HG03066 (cell line): ENCODE measurements at regions not wholly inside any gene's neighbourhood (a gene's known extent, or its start where the extent isn't known, plus 50 kb on each side); places are given as distances from the start of the nearest gene placed in this dataset.

Experiments
- ATAC-seq: cut with Tn5 transposase; IDR thresholded peaks from one replicate; pipeline ENCODE4 v1.9.1; 2021; ENCODE audit warnings: low read depth; ENCODE audit not compliant: unreplicated experiment

- no peak for ATAC-seq
Measured at GRCh38 chr6:134534708-134535149, 216.8 kb upstream of the SGK1 start.

DNA sequence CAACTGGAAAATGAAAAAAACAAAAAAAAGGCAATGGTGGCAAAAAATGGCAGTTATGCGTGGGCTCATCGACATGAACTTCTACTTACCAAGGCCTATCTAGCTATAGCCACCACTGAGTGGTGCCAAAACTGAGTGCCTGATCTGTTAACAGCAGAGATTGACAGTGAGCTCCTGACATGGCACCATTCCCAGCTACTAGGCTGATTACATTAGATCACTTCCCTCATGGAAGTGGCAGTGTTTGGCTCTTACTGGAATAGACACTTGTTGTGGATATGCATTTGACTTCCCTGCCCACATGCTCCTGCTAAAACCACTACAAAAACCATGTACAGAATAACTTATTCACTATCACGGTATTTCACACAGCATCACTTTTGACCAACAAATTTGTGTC lies 216.1 kb upstream of the SGK1 start:
- no peak for ATAC-seq

GRCh38 chr6:134532694-134533624 lies 215.0 kb upstream of the SGK1 start:
- no peak for ATAC-seq

GRCh38 chr6:134531611-134532010 lies 213.7 kb upstream of the SGK1 start:
- no peak for ATAC-seq

- no peak for ATAC-seq
Measured at GRCh38 chr6:134531188-134531551, 213.3 kb upstream of the SGK1 start.

DNA sequence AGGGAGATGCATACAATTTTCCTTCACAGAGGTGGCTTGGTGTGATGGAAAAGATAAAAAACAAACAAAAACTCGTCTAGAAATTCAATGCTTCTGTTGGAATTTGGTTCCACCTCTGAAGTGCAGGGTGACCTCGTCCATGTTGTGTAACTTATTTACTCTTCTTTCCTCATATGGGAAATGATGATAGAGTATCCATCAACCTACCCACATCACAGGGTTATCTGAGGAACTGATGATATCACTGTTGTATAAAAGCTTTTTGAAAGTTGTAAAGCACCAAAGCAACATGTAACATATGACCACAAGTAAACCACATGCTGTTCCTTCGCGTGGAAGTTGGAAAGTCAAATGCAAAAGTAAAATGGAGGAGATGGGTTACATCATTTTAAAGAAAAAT lies 212.0 kb upstream of the SGK1 start:
- ATAC-seq = no peak

DNA sequence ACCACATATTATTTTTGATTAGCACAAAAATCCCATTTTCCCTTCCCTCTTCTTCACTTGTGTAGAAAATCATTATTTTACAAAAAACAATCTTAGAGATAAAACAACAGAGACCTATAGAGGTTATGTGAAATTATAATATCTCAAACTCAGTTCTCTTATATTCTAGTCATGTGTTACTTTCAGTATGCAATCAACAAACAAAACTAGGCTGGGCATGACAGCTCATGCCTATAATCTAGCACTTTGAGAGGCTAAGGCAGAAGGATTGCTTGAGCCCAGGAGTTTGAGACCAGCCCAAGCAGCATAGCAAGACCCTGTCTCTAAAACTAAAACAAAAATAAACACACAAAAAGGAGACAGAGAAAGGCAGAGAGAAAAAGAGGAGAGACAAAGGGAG lies 211.4 kb upstream of the SGK1 start:
- ATAC-seq = no peak

DNA sequence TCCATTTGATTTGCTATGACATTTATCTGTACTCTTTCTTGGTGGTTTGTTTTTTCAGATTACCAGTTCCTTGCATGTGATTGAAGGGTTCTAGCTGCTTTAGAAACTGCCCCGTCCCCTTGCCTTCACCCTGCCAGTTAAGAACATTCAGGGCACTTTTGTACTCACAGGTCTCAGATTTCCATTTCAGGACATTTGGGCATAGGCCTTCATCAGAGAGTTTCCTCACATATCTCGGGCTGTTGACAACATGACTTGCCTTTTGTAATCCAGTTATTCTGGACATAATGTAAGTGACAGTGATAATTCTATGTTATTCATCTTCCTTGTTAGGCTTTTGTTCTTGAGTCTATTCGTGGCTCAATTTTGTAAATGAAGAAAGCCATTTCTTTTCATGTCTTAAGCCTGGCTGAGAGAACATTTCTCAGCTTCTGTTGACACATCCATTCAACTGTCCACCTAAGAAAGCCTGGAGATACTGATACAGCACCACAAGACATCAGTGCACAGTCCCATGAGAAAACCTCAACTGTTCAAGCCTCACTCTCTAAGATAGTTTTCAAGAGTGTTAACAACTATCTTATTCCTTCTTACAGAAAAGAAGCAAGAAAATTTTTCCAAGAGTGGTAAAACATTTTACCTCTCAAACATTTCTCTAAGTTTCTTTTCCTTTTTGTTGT lies 209.3 kb upstream of the SGK1 start:
- no peak for ATAC-seq

- ATAC-seq = no peak
Measured at GRCh38 chr6:134525190-134525868, 207.4 kb upstream of the SGK1 start.

DNA sequence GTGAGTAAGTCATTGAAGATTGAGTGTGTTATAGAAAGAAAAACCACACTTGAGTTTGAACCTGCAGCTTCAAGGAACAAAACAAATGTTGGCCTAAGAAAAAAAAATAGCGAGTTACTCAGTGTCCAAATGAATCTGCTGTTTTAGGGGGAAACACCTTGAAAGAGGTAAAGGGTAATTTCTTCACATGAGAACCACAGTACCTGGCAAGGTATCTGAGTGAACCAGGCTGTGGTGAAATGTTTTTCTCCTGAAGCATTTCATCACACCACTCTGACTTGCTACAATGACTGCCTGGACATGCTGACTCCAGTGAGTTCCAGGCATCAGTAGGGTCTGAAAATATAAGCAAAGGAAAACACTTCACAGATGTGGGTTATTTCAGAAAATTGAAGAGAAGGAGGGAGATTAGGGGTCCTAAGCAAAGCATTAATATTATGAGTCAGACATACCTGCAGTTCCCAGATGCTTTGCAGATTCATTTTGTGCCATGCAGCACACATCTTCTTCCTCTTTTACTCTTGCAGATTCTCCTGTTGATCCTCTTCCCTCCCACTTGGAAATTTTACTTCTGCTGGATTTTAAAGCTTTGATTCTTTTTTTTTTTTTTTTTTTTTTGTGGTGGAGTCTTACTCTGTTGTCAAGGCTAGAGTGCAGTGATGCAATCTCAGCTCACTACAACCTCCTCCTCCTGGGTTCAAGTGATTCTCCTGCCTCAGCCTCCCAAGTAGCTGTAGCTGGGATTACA lies 206.2 kb upstream of the SGK1 start:
- no peak for ATAC-seq

- no peak for ATAC-seq
Measured at GRCh38 chr6:134523051-134523450, 205.1 kb upstream of the SGK1 start.

DNA sequence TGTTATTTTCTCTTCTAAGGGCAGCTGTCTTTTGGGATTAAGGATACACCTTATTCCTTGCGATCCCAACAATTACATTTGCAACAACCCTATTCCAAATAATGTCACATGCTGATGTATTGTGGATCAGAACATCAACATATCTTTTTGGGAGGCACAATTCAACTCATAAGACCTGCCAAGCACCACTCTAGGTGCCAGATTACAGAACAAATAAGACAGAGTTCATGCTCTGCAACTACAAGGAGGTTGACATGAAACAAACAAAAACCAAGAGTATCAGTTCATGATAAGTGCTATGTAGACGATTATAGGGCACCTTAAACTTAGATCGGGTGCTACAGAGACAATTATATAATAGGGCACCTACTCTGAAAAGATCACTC lies 203.2 kb upstream of the SGK1 start:
- ATAC-seq = no peak

GRCh38 chr6:134520181-134521115 lies 202.5 kb upstream of the SGK1 start:
- no peak for ATAC-seq

- ATAC-seq = peak; percentile 68
Measured at GRCh38 chr6:134519465-134519864, 201.6 kb upstream of the SGK1 start.

GRCh38 chr6:134517868-134518267 lies 200.0 kb upstream of the SGK1 start:
- no peak for ATAC-seq

GRCh38 chr6:134517145-134517658 lies 199.3 kb upstream of the SGK1 start:
- no peak for ATAC-seq

- ATAC-seq = no peak
Measured at GRCh38 chr6:134516582-134516981, 198.7 kb upstream of the SGK1 start.

DNA sequence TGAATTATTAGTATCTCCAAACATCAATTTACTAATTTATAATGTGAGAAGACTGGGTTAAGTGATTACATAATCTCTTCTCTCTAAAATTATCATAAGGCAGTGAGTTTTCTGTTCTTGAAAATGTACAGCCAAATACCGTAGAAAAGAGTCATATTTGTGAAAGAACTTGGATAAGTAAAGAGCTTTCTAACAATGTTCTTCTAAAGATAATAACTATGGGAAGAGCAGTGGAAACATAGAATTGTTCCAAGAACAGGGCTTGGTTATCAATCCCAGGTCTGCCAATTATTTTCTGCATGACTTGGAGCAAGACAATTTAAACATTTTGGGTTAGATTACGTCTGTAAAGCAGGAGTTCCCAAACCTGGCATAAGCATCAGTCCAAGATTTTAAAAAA lies 198.1 kb upstream of the SGK1 start:
- ATAC-seq = no peak

- ATAC-seq = no peak
Measured at GRCh38 chr6:134512981-134513391, 195.1 kb upstream of the SGK1 start.
